ENCODE measurements at regions not wholly inside any gene's neighbourhood (a gene's known extent, or its start where the extent isn't known, plus 50 kb on each side); places are given as distances from the start of the nearest gene placed in this dataset.

DNA sequence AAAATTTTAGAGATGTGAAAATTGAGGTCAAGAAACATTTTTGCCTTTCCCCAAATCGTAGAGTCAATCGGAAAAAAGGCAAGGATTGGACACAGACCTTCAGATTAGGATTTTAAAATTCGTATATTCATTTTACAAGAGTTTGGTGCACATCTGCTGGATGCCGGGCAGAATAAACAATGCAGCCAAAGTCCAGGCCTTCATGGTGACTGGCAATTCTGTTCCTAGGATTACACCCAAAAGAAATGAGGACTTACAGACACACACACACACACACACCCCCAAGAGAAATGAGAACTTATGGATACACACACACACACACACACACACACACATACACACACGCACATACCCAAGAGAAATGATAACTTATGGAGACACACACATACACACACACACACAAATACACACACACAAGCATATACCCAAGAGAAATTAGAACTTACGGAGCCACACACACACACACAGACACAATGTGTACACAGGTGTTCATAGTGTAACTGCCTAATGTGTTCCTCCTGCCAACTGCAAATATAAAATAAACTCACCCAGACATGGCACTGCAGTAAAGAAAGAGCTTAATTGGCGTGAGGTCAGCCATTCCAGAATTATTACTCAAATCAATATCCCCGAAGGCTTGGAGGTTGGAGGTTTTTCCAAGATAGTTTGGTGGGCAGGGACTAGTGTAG is 165.7 kb upstream of the STS start:
- H3K36me3 ChIP-seq (ENCODE audit: control insufficient read depth, insufficient read depth, low read length) = no peaks in the 10 kb centered on the region
- TF ChIP-seq CTCF (IDR thresholded peaks at IDR 0.05; ENCODE audit: insufficient read depth, low read length, severe bottlenecking) = no peak
- H3K4me3 ChIP-seq (ENCODE audit: low read depth, low read length) = no peak overlapping the region
- H3K27me3 ChIP-seq (ENCODE audit: control insufficient read depth, insufficient read depth, low read length) = no peaks in the 10 kb centered on the region
- DNase-seq (ENCODE audit: low read depth) = no peak
- FAIRE-seq = no peak

GRCh38 chrX:6980981-6981380 is 166.5 kb upstream of the STS start:
- Histone ChIP-seq H3K27me3 (ENCODE audit: control insufficient read depth, insufficient read depth, low read length) (no peaks in the 10 kb centered on the region), H3K4me3 (ENCODE audit: low read depth, low read length) (no peak overlapping the region), H3K36me3 (ENCODE audit: control insufficient read depth, insufficient read depth, low read length) (no peaks in the 10 kb centered on the region)
- FAIRE-seq (no peak), DNase-seq (ENCODE audit: low read depth) (no peak)
- no peak for TF ChIP-seq CTCF (IDR thresholded peaks at IDR 0.05; ENCODE audit: insufficient read depth, low read length, severe bottlenecking)

- no peaks in the 10 kb centered on the region for H3K27me3 ChIP-seq (ENCODE audit: control insufficient read depth, insufficient read depth, low read length)
- H3K4me3 ChIP-seq (ENCODE audit: low read depth, low read length) = no peak overlapping the region
- H3K36me3 ChIP-seq (ENCODE audit: control insufficient read depth, insufficient read depth, low read length) = no peaks in the 10 kb centered on the region
- no peak for TF ChIP-seq CTCF (IDR thresholded peaks at IDR 0.05; ENCODE audit: insufficient read depth, low read length, severe bottlenecking)
- FAIRE-seq (no peak), DNase-seq (ENCODE audit: low read depth) (no peak)
Measured at GRCh38 chrX:6968231-6968630, 179.3 kb upstream of the STS start.

DNA sequence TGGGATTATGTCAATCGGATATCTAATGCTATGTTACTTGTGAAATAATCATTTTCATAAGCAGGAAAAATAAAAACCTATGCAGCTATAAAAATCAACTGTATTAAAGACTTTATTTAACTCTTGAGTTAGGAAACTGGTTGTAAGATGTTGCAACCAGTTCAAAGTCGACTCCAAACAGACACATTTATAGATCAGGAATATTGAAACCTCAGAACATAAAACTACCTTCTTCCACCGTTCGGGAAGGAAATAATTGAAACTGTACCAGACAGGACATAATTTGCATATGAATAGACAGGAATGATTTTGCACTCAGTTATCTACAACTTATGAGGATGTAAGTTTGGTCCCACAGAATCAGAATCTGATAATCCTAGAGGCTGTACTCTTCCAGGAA is 181.8 kb upstream of the STS start:
- no peak for FAIRE-seq
- TF ChIP-seq CTCF (IDR thresholded peaks at IDR 0.05; ENCODE audit: insufficient read depth, low read length, severe bottlenecking) = no peak
- H3K36me3 ChIP-seq (ENCODE audit: control insufficient read depth, insufficient read depth, low read length) = no peaks in the 10 kb centered on the region
- H3K27me3 ChIP-seq (ENCODE audit: control insufficient read depth, insufficient read depth, low read length) = no peaks in the 10 kb centered on the region
- DNase-seq (ENCODE audit: low read depth) = no peak
- H3K4me3 ChIP-seq (ENCODE audit: low read depth, low read length) = no peak overlapping the region

DNA sequence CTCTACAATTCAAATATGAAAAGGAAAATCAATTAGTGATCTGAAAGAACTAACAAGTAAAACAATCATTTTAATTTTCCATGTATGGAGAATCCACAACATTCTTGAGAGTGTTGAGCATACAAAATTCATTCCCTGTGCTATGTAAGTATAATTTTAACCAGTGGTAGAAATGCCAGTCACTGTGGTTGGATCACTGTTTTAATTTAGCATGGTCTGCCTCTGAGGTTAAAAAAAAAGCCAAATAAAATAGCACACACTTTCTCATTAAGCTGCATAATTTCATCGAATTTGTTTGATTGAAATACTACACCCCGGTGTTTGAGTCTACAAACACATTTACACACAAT is 185.5 kb upstream of the STS start:
- H3K27me3 ChIP-seq (ENCODE audit: control insufficient read depth, insufficient read depth, low read length) = no peaks in the 10 kb centered on the region
- H3K4me3 ChIP-seq (ENCODE audit: low read depth, low read length) = no peak overlapping the region
- DNase-seq (ENCODE audit: low read depth) (no peak), FAIRE-seq (no peak)
- no peak for TF ChIP-seq CTCF (IDR thresholded peaks at IDR 0.05; ENCODE audit: insufficient read depth, low read length, severe bottlenecking)
- H3K36me3 ChIP-seq (ENCODE audit: control insufficient read depth, insufficient read depth, low read length) = no peaks in the 10 kb centered on the region
